Left ventricle myocardium inferior (tissue), 1 donor: ENCODE measurements at regions not wholly inside any gene's neighbourhood (a gene's known extent, or its start where the extent isn't known, plus 50 kb on each side); places are given as distances from the start of the nearest gene placed in this dataset.
"Not testable (repeated sequence)": the region's sequence is repeated elsewhere in the genome, so short reads cannot be mapped to it uniquely, and the experiment has no call there.

Experiments used
- DNase-seq: peaks from one replicate; pipeline ENCODE4 v3.0.0-alpha.2; 2020
- H3K27ac ChIP-seq: fragments of 200-600 bp; replicated peaks from 2 replicates; pipeline ENCODE4 v1.8.0; 2021
- H3K27me3 ChIP-seq: fragments of 200-600 bp; 2 replicates; pipeline ENCODE4 v1.8.0; 2021; ENCODE audit warnings: low read depth
- H3K36me3 ChIP-seq: fragments of 200-600 bp; 2 replicates; pipeline ENCODE4 v1.8.0; 2021
- H3K4me1 ChIP-seq: fragments of 200-600 bp; 2 replicates; pipeline ENCODE4 v1.8.0; 2021
- H3K4me3 ChIP-seq: fragments of 200-600 bp; 2 replicates; pipeline ENCODE4 v1.8.0; 2021; ENCODE audit warnings: mild to moderate bottlenecking, moderate library complexity
- H3K9me3 ChIP-seq: fragments of 200-600 bp; replicated peaks from 2 replicates; pipeline ENCODE4 v1.8.0; 2021
- CTCF ChIP-seq: fragments of 200-600 bp; IDR thresholded peaks from 2 replicates; pipeline ENCODE4 v1.8.0; 2021; ENCODE audit warnings: antibody characterized with exemption, mild to moderate bottlenecking, borderline replicate concordance
- intact Hi-C: fragments of 100-400 bp; cut with micrococcal nuclease; formaldehyde crosslinking; loops from one replicate; pipeline ENCODE4 v1.11.0; 2022
- donor health status: DM: no; HTN: yes; CAD: no; lungs with severe emphysema.

- Histone ChIP-seq H3K27me3 (no peaks in the 10 kb centered on the region), H3K36me3 (no peaks in the 10 kb centered on the region), H3K9me3 (no peaks in the 10 kb centered on the region), H3K4me3 (peak overlapping the region; percentile 63), H3K4me1 (peaks cover 58% of the 10 kb centered on the region), H3K27ac (peak overlapping the region; percentile 90)
- DNase-seq = peak; percentile 94
- TF ChIP-seq CTCF = no peak
- intact Hi-C loops = no loop called here
Observed at GRCh38 chr16:29290631-29291247, 115.8 kb downstream of the NPIPB11 start.

DNA sequence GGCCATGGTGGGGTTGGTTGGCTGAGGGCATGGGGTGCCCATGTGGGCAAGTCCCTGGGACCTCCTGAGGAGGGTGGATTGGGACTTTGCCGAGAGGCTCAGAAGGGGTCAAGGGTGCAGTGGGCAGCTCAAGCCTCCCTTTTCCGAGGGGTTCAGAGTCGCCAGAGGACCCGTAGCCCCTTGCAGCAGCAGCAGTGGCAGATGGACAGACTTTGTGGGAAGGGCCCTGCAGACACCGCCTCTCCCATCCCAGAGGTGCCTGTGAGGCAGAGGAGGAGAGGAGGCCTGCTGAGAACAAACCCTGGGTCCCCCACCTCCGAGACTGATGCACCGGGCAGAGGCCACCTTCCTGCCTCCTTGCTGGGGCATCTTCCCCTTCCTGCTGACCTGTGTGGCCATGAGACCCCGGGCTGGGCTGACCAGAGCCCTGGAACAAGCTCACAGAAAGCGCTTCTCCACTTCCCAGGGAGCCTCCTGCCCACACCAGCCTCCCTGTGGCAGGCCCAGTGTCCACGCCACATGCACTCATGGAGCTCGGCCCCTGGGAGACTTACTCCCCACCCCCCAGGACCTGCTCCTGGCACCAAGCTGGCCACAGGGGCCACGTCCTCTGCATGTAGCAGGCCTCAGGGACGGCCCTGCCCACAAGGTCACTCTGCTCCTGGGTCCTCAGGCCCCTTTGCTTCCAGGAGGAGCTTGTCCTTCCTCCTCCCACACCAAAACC, 116.8 kb downstream of the NPIPB11 start:
- peak overlapping the region; percentile 90 for H3K27ac ChIP-seq
- DNase-seq, intact Hi-C loops, H3K27me3 ChIP-seq, H3K36me3 ChIP-seq, H3K9me3 ChIP-seq: not testable (repeated sequence)
- H3K4me1 ChIP-seq = peaks cover 55% of the 10 kb centered on the region
- peak overlapping the region; percentile 63 for H3K4me3 ChIP-seq

- Histone ChIP-seq H3K4me1 (peaks cover 55% of the 10 kb centered on the region), H3K27ac (peak overlapping the region; percentile 90)
- intact Hi-C loops, H3K9me3 ChIP-seq, H3K36me3 ChIP-seq, H3K27me3 ChIP-seq, H3K4me3 ChIP-seq: not testable (repeated sequence)
- DNase-seq = peak; percentile 56
Observed at GRCh38 chr16:29288711-29289474, 117.6 kb downstream of the NPIPB11 start.

DNA sequence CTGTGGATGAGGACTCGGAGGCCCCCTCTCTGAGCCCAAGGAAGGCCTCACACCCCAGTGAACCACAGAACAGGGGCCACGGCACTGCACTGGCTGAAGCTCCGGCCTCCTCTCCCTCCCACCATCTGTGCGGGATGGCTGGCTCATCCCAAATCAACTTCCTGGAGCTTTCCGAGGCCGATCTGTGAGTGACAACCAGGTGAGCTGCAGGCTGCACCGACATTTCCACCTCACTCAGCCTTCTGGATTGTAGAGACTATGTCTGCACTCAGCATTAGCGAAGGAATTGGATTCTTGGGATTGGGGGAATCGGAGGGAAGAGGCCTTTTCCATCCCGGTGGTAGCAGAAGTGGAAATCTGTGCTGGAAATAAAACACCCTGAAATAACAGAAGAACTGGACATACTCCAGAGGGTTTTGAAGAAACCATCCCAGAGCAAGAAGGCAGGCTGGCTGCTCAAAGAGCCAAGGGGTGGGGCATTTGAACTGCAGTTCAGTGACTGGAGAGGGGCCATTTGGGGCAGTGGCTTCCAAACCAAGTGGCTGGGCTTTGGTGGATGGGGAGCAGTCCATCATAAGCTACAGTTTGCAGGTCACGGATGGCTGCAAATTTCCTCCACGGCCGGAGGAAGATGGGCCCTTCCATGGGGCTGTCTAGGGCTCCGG, 118.5 kb downstream of the NPIPB11 start:
- peak overlapping the region; percentile 90 for H3K27ac ChIP-seq
- H3K9me3 ChIP-seq, H3K27me3 ChIP-seq, H3K4me3 ChIP-seq, H3K36me3 ChIP-seq, intact Hi-C loops, DNase-seq: not testable (repeated sequence)
- H3K4me1 ChIP-seq = peaks cover 55% of the 10 kb centered on the region

GRCh38 chr16:29287246-29287645, 119.3 kb downstream of the NPIPB11 start:
- intact Hi-C loops, DNase-seq, H3K27ac ChIP-seq, H3K4me3 ChIP-seq, H3K27me3 ChIP-seq, H3K36me3 ChIP-seq, H3K9me3 ChIP-seq: not testable (repeated sequence)
- peaks cover 48% of the 10 kb centered on the region for H3K4me1 ChIP-seq

- H3K27ac ChIP-seq, DNase-seq, H3K9me3 ChIP-seq, H3K4me3 ChIP-seq, H3K27me3 ChIP-seq, intact Hi-C loops, H3K36me3 ChIP-seq: not testable (repeated sequence)
- peaks cover 44% of the 10 kb centered on the region for H3K4me1 ChIP-seq
Observed at GRCh38 chr16:29286796-29287195, 119.7 kb downstream of the NPIPB11 start.

- H3K27ac ChIP-seq, H3K36me3 ChIP-seq, H3K27me3 ChIP-seq, H3K4me3 ChIP-seq, intact Hi-C loops, H3K9me3 ChIP-seq, DNase-seq: not testable (repeated sequence)
- peaks cover 38% of the 10 kb centered on the region for H3K4me1 ChIP-seq
Observed at GRCh38 chr16:29286161-29286560, 120.3 kb downstream of the NPIPB11 start.

DNA sequence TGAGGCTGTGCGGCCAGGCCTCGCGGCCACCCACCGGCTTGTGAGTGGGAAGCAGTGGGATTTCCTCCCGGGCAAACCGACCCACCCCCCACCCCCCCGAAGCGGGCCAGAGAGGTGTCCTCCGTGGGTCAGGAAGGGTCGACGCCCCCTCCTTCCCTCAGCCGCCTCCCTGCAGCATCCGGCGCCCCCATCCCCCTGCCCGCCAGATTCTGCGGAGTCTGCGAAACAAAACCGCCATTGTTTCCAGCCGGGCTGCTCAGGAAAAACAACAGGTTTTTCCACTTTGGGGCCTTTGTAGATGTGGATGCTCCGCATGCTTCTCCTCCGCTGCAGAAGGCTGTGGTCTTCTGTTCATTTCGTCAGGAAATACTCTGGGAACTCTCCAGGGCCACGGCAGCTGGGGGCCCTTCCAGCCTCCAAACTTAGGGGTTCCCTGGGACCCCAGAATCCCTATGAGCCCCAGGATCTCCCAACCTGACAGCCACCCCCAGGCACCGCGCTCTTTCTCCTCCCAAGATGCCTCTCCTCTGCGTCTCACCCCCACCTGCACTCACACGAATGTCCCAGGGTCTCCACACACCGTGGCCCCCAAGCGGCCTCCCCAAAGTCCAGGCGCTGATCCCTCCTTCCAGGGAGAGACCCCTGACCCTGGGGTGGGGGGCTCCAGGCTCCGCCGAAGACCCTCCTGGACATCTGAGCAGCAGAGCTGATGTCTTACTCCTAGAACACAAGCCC, 121.2 kb downstream of the NPIPB11 start:
- peaks cover 31% of the 10 kb centered on the region for H3K4me1 ChIP-seq
- H3K27me3 ChIP-seq, H3K9me3 ChIP-seq, H3K4me3 ChIP-seq, H3K36me3 ChIP-seq, intact Hi-C loops, DNase-seq: not testable (repeated sequence)
- peak overlapping the region; percentile 12 for H3K27ac ChIP-seq

DNA sequence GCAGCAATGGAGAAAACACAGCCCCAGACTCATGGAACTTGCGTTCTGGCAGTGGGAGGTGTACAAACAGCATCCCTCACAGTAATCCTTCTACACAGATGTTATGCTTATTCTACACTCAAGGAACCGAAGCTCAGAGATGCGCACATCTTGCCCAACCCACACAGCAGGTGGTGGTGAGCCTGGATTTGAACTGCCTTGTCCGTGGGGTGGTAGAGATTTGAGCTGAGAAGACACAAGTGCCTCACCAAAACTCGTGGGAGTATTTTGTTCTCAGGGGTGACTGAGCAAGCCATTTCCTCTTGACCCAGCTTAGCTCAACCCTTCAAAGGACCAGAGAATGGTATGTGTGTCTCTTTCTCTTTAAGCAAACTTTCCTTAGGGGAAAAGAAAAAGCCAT, 121.8 kb downstream of the NPIPB11 start:
- H3K4me3 ChIP-seq, H3K36me3 ChIP-seq, DNase-seq, intact Hi-C loops, H3K9me3 ChIP-seq, H3K27me3 ChIP-seq, H3K27ac ChIP-seq: not testable (repeated sequence)
- peaks cover 26% of the 10 kb centered on the region for H3K4me1 ChIP-seq

- DNase-seq, intact Hi-C loops, H3K36me3 ChIP-seq, H3K9me3 ChIP-seq, H3K27me3 ChIP-seq, H3K27ac ChIP-seq, H3K4me3 ChIP-seq: not testable (repeated sequence)
- peaks cover 21% of the 10 kb centered on the region for H3K4me1 ChIP-seq
Observed at GRCh38 chr16:29284159-29284558, 122.4 kb downstream of the NPIPB11 start.

GRCh38 chr16:29278097-29278871, 128.2 kb downstream of the NPIPB11 start:
- H3K4me1 ChIP-seq, DNase-seq, H3K27ac ChIP-seq, H3K4me3 ChIP-seq, H3K36me3 ChIP-seq, H3K27me3 ChIP-seq, intact Hi-C loops, H3K9me3 ChIP-seq: not testable (repeated sequence)
